LNCAP (cell line): ENCODE measurements at regions not wholly inside any gene's neighbourhood (a gene's known extent, or its start where the extent isn't known, plus 50 kb on each side); places are given as distances from the start of the nearest gene placed in this dataset.

Experiments used
- CTCF ChIP-seq: fragments of 450-650 bp; IDR thresholded peaks from 2 replicates; pipeline ENCODE4 v1.5.1; 2017; ENCODE audit warnings: mild to moderate bottlenecking

- no peak for TF ChIP-seq CTCF
These were observed 401.6 kb downstream of the NR2F1-AS1 start for GRCh38 chr5:93179466-93179865.

GRCh38 chr5:93174930-93175329 is 406.1 kb downstream of the NR2F1-AS1 start:
- no peak for TF ChIP-seq CTCF

GRCh38 chr5:93165559-93165958 is 415.5 kb downstream of the NR2F1-AS1 start:
- no peak for TF ChIP-seq CTCF

GRCh38 chr5:93164690-93165089 is 416.3 kb downstream of the NR2F1-AS1 start:
- TF ChIP-seq CTCF, result no peak

- no peak for TF ChIP-seq CTCF
These were observed 417.9 kb downstream of the NR2F1-AS1 start for GRCh38 chr5:93163010-93163663.

GRCh38 chr5:93161661-93162654 is 419.1 kb downstream of the NR2F1-AS1 start:
- TF ChIP-seq CTCF, result no peak

- TF ChIP-seq CTCF, result no peak
These were observed 422.2 kb downstream of the NR2F1-AS1 start for GRCh38 chr5:93158841-93159240.
